NOMO-1 (cell line): ENCODE measurements at regions not wholly inside any gene's neighbourhood (a gene's known extent, or its start where the extent isn't known, plus 50 kb on each side); places are given as distances from the start of the nearest gene placed in this dataset.

Experiments
- DNase-seq, 2 experiments: peaks; one replicate each; lab custom pipeline; 2025; ENCODE audit not compliant: unreplicated experiment in 2 of 2; lab: John Stamatoyannopoulos, UW

DNA sequence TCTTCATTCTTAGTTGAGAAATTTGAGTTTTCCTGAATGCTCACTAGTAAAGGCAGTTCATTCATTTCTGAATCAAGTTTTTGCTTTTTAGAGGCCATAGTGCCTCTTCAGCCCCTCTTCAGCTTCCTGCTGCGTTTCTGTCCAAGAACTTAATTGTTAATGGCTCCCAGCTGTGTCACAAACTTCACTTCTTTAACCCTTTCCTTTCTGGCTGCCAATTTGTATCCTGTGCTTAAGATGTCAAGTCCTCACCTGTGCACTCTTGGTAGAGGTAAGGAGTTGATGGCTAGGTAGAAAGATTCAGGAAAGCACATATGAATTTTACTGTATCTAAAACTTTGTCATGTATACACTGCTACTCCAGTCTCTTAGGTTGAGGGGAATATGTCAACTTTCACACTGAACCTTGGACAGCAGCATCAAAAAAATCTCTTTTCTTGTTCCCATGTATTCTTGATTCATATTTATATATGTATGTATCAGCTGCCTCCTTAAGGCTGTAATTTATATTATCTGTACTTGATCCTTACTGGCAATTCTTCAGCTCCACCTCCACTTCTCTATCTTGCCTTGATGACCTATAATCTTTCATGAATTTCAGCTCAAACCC, 612.8 kb downstream of the LMO4 start:
- no peak for DNase-seq

DNA sequence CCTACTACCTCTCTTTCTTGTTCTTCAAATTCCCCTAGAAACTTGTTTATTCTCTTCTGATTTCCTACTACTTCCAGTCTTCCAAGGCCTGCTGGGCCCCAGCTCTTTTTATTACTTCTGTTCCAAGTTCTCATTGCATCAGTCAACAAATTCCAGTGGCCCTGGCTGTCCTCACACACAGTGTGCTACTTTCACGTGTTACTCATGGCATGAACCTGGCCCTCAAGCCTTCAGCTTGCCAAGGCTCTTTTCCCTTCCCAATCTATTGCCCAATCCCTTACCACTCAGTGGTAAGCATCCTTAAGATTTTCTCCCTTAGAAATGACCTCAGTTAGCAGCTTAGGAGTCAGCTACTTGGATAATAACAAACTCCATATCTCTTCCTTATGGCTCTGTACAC, 613.5 kb downstream of the LMO4 start:
- no peak for DNase-seq

DNA sequence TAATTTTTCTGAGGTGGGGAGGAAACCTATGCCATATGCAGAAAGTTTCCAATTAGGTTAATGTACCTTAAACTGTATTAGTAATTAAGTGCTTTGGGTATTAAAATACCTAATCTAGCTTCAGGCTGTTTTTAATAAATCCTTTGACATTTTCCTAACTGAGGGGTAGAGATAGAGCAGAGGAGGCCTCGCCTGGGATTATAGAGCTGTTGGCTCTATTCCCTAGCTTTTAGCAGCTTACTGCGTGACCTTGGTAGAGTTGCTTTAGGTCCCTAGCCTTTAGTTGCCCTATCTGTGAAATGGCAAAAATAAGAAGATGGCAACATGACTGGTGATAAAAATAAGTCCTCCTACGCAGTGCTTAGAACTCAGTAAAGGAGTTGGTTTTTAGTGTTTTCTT, 621.0 kb downstream of the LMO4 start:
- no peak for DNase-seq

DNA sequence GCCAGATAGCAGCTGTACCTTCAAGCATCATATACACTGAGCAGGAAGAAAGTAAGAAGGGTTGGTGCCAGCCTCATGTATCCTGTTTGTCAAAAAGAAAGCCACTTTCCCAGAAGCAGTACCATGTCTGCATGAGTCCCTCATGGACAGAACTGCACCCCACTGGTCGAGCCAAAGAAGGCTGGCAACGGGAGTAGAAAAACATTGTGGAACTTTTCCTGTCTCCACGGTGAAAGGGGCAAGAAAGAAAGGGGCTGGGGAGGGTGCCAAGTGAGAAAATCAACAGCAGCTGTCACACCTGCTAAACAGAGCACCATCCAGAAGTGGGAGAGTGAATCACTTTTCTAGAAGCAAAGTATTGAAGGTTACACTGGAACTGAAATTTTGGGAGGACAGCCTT, 621.7 kb downstream of the LMO4 start:
- DNase-seq, result no peak

DNA sequence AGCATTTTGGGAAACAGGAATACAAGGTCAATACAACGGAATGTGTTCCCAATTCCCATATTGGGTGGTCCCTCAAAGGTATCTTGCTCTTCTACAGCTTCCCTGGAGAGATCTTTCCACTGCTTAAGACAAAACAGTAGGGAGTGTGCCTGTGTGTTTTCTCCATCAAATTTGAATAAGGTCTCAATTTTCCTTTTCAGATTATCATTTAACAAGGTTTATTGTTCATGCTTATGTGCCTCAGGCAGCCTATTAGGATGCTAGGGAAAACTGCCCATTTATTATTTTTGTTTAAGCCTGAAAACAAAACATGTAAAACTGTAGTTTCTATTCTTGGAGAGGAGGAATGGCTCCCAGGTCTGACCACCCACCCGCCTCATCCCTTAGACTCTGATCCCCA, 622.7 kb downstream of the LMO4 start:
- DNase-seq, result no peak

DNA sequence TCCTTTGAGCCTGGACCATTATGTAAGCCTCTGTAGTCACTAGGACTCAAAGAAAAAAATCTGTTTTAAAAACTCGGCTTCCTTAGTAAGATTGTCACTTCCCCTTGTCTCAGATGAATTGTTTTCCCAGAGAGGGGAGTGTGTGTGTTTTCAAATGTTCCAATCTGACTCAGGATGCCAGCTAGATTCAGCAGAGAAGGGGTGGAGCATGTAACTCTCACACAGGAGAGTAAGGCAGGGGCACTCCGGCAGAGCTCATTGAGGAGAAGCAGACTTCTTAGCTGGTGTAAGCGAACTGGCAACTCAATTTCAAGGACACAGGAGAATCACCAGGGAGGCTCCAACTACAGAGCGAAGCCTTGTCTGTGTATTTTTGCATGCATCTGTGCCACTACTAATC, 623.2 kb downstream of the LMO4 start:
- DNase-seq, result no peak

DNA sequence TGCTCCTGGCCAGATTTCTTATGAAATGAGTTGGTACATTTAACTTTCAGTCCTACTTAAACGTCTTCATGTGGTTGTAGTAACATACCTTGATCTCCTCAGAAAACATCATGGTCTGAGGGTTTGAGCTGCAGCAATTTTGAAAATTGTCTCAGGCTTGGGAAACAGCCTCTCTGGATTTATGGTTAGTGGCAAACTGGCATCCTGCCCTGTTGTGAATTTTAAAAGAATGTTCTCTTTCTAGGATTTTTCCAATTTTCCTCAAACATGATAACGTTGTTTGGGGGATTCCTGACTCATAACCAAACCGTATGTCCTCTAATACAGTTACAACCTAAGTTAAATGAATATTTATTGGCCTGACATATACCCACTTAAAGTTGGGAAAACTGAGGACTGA, 624.4 kb downstream of the LMO4 start:
- DNase-seq, result no peak

DNA sequence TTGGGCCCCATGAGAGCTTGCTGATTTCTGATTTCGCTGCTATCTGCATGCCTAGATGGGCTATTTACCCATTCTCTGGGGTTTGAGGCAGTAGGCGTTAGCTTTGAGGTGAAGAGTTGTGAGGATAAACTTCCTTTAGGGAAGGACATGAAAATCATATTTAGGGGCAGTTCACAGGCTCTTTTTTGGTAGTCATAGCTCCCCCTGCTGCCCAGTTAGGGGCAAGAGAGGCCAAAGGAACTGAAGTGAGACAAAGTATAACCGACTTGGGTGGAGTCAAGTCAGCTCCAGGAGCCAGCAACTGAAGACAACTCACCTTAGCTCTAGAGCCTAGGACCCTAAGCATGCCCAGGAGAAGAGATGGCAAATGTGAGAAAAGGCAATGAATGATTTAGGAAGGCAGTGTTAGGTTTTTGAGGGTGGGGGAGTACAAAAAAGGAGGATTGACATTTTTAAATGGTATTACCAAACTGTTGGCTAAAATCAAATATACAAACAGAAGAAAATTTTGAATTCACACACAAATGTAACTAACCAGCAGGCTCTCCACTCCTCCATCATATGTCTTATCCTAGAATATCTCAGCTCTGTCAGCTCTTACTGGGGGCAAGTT, 625.2 kb downstream of the LMO4 start:
- peak; percentile 39 to 60 for DNase-seq

DNA sequence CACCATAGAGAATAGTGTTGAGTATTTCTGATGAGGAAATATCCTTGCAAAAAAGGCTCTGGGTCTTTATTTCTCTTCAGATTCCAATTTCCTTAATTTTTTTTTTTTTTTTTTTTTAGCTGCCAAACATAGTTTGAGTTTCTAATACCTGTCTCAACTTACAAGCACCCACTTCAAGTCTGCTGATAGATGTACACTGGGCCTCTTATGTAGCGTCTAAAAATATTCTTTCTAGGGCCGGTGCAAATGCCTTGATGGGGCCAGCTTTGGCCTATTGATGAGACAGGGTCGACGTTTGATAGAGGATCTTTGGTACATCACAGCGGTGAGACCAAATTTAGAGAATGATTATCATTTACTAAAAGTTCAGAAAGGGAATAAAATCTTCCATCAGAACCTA, 626.4 kb downstream of the LMO4 start:
- no peak for DNase-seq

DNA sequence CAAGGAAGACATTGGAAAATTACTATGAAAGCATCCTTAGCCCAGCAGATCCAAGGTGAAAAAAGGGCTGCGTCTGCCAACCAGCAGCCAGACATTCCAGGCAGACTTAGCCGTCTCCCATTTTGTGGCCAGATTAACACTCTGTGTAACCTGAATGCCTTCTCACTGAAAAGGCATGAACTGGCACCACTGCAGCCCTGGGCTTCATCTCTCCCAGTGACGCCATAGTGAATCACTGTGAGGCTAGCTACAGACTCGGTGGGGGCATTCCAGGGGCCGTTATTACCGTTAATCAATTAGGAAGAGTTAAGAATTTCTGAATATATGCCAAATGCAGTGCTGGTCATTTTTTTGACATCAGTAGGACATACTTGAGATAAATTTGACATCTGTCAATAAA, 627.4 kb downstream of the LMO4 start:
- DNase-seq, result no peak

DNA sequence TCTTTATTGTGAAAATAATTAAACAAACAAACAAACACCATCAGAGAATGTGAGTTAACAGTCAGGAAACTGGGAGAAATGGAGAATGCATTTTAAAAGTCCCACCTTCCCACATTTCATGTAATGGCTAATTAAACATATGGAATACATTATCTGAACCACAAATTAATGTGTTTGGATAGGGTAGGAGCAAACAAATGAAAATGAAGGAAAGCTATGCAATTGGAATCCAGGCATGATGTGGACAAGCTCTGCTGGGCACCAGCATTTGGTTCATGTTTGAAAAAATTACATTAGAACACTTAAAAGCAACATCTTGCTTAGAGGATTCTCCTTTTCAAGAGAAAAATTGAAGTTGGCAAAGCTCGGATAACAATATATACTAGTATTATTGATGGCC, 628.1 kb downstream of the LMO4 start:
- no peak for DNase-seq

DNA sequence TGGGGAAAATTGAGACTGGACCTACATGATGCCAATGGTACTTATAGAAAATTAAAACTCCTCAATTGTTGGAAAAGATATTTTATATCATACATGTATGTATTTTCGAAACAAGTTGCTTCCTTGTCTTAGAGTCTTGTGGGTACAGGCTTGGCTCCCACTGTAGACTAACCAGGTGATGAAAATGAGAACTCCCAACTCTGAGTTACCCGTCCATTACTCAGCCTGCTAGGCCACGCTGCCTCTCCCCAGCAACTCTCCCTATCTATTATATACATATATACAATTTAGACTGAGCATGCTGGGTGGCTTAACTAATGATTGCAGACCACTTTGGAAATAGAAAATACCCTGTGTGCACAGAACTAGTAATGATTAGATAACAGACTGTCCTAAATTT, 628.7 kb downstream of the LMO4 start:
- no peak for DNase-seq

DNA sequence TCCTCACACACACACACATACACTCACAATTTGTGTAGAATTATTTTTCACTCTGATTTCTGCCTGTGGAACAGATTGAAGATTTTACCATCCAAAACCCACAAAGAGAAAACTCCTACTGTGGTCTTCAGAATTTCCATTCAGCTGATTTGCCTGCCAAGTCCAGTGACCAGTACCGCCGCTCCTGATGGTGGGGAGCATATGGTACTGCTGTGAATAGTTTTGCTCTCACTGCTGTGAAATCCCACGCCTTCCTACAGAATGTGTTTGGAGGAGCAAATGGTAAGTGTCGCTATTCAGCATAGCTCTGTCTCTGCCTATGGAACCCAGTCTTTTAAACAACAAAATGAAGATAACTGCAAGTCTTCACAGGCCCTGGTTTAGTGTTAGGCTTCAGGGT, 629.5 kb downstream of the LMO4 start:
- no peak for DNase-seq

DNA sequence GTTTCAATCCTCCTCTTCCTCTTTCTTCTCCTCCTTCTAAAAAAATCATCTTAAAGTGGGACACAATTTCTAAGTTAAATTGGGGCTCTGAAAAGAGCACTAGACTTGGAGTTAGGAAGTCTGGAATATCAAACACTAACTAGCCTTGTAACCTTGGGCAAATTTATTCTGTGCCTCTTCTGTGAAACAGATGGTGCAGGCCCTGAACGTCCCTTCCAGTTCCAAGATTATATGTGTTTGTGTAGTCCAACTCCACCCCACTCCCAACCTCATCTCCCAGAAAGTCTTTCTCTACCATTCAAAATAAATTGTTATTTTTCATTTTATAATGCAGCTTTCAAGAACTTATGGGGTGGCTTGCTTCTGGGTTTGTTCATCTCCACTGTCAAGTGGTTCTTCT, 630.0 kb downstream of the LMO4 start:
- no peak for DNase-seq

DNA sequence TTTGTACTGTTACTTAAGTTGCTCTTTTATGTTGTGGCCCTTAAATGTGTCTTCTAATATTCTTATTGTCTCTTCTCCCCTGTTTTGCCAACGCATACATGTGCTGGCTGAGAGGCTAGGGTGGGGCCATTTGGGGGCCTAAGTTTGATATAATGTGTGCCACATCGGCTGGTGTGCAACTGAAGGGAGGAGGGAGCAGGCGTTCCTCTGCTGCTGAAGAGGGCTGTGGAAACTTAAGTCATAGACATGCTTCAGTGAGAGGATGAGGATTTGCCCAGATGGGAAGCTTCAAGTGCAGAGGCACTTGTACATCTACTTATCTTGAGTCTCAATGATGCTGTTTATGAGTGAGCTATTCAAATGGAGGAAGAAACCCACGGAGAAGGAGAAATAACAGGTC, 630.6 kb downstream of the LMO4 start:
- DNase-seq, result no peak

DNA sequence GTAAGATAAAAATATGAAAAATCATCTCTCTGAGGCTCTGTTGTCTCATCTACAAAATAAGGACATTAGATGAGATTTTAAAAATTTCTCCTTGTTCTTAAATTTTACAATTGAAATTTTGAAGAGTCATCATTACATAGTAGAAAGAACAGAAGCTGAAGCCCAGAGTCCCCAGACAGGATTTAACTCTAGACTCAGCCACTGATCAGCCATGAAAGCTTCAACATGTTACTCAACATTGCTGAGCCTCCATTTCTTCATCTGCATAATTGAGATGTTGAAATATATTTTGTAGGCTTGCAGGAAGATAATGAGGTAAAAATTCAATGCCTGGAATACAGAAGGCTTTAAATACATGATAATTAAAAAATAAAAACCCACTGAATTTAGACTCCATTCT, 633.3 kb downstream of the LMO4 start:
- peak; percentile 58 to 76 for DNase-seq

DNA sequence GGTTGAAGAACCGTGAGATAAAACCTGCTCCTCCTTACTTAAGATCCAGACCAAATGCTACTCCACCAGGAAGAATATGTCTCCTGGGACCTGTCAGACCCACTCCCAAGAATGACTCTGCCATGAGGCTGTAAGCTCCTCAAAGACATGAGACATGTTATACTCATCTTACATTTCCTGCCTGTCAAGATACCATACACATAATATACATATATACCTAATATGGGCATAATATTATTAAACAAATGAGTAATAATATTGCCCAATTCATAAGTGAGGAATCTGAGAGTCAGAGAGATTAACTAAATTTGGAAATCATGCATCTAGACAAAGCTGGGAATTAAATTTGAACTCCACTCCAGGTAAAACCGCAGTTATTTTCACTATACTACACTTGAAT, 634.9 kb downstream of the LMO4 start:
- no peak for DNase-seq

DNA sequence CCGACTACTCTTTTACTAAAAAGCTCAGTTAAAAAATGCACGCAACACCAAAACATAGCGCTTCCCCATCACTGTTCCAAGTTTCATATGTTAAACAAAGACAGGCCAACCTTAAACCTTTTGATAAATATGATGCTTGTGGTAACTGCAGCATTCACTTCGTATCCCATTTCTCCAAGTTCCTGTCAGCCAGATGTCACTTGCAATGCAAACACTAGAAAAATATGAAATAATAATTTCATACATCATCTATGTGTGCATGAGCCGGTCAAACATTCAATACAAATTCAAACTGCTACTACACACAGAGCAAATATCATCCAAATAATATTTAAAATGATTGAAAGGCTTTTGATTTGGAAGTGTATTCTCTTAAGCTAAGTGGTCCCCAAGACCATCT, 636.5 kb downstream of the LMO4 start:
- DNase-seq, result no peak

DNA sequence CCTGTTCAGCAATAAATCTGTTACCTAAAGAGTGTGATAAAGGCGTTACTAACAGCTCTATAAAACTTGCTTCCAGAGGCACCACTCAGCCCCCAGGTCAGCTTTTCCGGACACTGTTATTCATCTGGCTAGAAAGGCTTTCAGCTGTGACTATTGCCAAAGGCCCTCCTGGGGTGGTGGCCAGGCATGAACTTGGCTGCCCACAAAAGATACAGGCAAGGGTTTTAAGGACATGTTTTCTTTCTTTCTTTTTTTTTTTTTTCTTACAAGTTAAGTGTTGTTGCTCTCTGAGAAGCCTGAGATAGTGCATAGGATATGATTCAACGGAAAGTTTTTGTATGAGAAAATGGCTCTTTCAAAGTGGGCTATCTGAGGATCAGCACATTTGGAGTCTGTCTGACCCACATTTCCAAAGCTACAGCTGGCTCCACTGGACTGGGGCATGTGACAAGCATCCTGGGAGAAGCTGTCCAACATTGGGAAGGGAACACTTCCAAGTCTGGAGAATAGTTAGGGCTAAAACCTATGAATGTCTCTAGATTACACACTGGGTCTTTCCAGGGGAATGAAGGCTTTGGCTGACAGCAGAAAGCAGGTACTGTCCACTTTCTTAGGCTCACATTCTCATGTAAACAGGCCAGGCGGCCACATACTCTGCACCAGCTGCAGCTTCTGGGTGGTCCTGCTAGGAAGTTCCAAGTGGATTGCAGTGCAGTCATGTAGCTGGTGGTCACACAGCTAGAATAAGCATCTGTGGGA, 639.7 kb downstream of the LMO4 start:
- DNase-seq, result no peak

DNA sequence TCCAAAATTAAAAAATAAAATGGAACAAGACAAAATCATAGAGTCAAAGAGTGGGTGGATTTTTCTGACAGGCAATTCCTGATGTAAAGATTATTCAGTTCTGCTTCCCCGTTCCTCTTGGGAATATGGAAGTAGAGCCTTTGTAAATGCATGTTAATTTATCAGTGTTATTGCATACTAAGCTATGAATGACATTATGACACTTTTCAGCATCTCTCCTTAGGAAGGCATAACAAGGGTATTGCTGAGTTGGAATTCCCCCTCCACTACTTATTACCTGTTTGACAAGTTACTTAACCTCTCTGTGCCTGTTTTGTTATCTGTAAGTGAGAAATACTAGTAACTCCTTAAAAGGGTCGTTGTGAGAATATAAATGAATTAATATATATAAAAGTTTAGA, 640.4 kb downstream of the LMO4 start:
- DNase-seq, result no peak

DNA sequence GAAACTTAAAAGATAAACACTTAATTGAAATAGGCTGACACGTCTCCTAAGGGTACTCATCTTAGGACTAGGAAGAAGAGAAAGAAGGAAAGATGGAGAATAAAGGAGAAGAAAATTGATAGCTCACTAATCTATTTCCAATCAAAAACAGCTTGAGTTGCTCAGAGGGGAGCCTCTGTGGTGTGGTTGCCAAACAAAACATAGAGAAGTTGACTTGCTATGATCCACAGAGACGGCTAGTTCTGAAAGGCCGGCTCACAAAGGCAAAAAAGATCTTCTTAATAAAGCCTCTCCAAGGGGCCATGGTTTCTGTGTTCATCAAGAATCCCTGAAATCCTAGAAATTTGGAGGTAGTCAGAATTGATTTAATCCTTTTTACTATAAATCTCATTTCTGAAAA, 644.1 kb downstream of the LMO4 start:
- DNase-seq, result no peak

DNA sequence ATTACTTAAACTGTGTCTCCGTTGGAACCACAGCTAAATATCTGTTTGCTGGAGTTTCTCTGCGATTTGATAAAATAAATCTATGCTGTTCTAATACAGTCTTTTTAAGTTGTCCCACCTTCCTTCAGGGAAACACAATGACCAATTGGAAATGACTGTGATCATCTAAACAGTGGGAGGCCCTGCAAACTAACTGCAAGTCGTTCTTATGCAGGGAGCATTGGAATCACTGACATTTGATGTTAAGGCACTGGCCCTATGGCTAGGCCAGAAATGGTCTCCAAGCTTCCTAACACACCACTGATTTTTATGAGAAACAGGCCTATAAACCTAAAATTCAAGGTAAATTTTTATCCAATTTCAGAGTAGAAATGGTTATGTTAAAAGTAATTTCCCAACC, 645.2 kb downstream of the LMO4 start:
- no peak for DNase-seq
